HG02885 (cell line): ENCODE measurements at regions not wholly inside any gene's neighbourhood (a gene's known extent, or its start where the extent isn't known, plus 50 kb on each side); places are given as distances from the start of the nearest gene placed in this dataset.
"Not testable (repeated sequence)": the region's sequence is repeated elsewhere in the genome, so short reads cannot be mapped to it uniquely, and the experiment has no call there.

Experiments used
- ATAC-seq: cut with Tn5 transposase; IDR thresholded peaks from one replicate; pipeline ENCODE4 v1.9.1; 2021; ENCODE audit warnings: mild to moderate bottlenecking; ENCODE audit not compliant: unreplicated experiment, poor library complexity

- not testable (repeated sequence) for ATAC-seq
These were observed 178.5 kb downstream of the NPIPB11 start for GRCh38 chr16:29227751-29228663.

- no peak for ATAC-seq
These were observed 179.7 kb downstream of the NPIPB11 start for GRCh38 chr16:29226782-29227181.

- ATAC-seq, result not testable (repeated sequence)
These were observed 181.8 kb downstream of the NPIPB11 start for GRCh38 chr16:29224675-29225074.

GRCh38 chr16:29222615-29223014, 183.9 kb downstream of the NPIPB11 start:
- ATAC-seq, result not testable (repeated sequence)

GRCh38 chr16:29222008-29222407, 184.5 kb downstream of the NPIPB11 start:
- ATAC-seq, result not testable (repeated sequence)

GRCh38 chr16:29221281-29221955, 185.1 kb downstream of the NPIPB11 start:
- not testable (repeated sequence) for ATAC-seq

- ATAC-seq, result not testable (repeated sequence)
These were observed 185.8 kb downstream of the NPIPB11 start for GRCh38 chr16:29220647-29221191.

GRCh38 chr16:29219966-29220646, 186.4 kb downstream of the NPIPB11 start:
- not testable (repeated sequence) for ATAC-seq

GRCh38 chr16:29219562-29219961, 186.9 kb downstream of the NPIPB11 start:
- ATAC-seq, result not testable (repeated sequence)

- ATAC-seq, result not testable (repeated sequence)
These were observed 187.9 kb downstream of the NPIPB11 start for GRCh38 chr16:29218649-29219048.

- not testable (repeated sequence) for ATAC-seq
These were observed 188.3 kb downstream of the NPIPB11 start for GRCh38 chr16:29218171-29218570.

GRCh38 chr16:29217752-29218126, 188.8 kb downstream of the NPIPB11 start:
- not testable (repeated sequence) for ATAC-seq

- ATAC-seq, result not testable (repeated sequence)
These were observed 189.3 kb downstream of the NPIPB11 start for GRCh38 chr16:29217104-29217751.

- not testable (repeated sequence) for ATAC-seq
These were observed 192.7 kb downstream of the NPIPB11 start for GRCh38 chr16:29213770-29214169.

GRCh38 chr16:29213251-29213650, 193.3 kb downstream of the NPIPB11 start:
- not testable (repeated sequence) for ATAC-seq

GRCh38 chr16:29212084-29213027, 194.2 kb downstream of the NPIPB11 start:
- ATAC-seq, result not testable (repeated sequence)

GRCh38 chr16:29211456-29211855, 195.1 kb downstream of the NPIPB11 start:
- not testable (repeated sequence) for ATAC-seq

GRCh38 chr16:29210299-29211150, 196.0 kb downstream of the NPIPB11 start:
- not testable (repeated sequence) for ATAC-seq
